ENCODE measurements at regions not wholly inside any gene's neighbourhood (a gene's known extent, or its start where the extent isn't known, plus 50 kb on each side); places are given as distances from the start of the nearest gene placed in this dataset.

DNA sequence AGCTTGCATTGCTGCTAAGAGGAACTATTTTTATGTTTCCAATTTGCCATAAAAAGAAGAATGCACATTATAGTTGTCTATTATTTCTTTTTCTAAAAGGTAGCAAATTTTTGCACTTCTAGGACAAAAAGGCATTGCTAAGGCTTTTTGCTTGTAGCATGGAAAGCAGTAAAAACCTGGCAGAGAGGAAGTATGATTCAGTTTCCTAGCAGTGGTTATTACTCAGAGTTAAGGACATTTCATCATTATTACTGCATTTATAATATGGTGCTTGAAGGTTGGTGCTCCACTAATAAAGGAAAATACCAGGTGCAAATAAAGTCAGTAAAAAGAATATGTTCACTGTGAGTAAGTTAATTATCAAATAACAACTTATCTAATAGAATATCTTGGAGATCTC lies 179.8 kb upstream of the PLPPR1 start:
- Mint-ChIP-seq H3K9me3 (no peaks in the 10 kb centered on the region), H3K27ac (no peak overlapping the region), H3K27me3 (ENCODE audit: low read depth) (peaks cover 6% of the 10 kb centered on the region), H3K4me3 (no peak overlapping the region), H3K36me3 (no peaks in the 10 kb centered on the region), H3K4me1 (no peaks in the 10 kb centered on the region)
- no peak for DNase-seq (ENCODE audit: low spot score in 2 of 2, unreplicated experiment in 2 of 2)
- TF ChIP-seq, protein P1, sequence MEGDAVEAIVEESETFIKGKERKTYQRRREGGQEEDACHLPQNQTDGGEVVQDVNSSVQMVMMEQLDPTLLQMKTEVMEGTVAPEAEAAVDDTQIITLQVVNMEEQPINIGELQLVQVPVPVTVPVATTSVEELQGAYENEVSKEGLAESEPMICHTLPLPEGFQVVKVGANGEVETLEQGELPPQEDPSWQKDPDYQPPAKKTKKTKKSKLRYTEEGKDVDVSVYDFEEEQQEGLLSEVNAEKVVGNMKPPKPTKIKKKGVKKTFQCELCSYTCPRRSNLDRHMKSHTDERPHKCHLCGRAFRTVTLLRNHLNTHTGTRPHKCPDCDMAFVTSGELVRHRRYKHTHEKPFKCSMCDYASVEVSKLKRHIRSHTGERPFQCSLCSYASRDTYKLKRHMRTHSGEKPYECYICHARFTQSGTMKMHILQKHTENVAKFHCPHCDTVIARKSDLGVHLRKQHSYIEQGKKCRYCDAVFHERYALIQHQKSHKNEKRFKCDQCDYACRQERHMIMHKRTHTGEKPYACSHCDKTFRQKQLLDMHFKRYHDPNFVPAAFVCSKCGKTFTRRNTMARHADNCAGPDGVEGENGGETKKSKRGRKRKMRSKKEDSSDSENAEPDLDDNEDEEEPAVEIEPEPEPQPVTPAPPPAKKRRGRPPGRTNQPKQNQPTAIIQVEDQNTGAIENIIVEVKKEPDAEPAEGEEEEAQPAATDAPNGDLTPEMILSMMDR (IDR thresholded peaks at IDR 0.05; ENCODE audit: unreplicated experiment), result no peak

DNA sequence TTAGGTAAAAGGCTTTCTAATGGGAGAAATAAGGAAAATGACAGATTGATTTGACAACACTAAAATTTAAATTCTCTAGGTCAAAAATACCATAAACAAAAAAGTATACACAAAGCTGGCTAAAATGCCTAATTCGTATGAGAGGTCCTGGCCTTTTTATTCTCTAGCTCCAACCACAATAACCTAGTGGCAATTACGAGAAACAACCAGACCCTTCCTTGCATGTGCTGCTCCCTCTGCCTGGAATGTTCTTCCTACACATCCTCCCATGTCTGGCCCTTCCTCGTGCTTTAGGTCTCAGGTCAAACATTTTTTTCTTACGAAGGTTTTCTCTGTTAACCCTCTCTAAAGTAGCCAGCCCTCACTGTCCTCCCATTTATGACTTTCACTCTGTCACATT lies 176.4 kb upstream of the PLPPR1 start:
- Mint-ChIP-seq H3K27me3 (ENCODE audit: low read depth) (peaks cover 13% of the 10 kb centered on the region), H3K36me3 (no peaks in the 10 kb centered on the region), H3K9me3 (no peaks in the 10 kb centered on the region), H3K27ac (no peak overlapping the region), H3K4me1 (no peaks in the 10 kb centered on the region), H3K4me3 (no peak overlapping the region)
- no peak for DNase-seq (ENCODE audit: low spot score in 2 of 2, unreplicated experiment in 2 of 2)
- TF ChIP-seq, protein P1 (IDR thresholded peaks at IDR 0.05; ENCODE audit: unreplicated experiment), result no peak

DNA sequence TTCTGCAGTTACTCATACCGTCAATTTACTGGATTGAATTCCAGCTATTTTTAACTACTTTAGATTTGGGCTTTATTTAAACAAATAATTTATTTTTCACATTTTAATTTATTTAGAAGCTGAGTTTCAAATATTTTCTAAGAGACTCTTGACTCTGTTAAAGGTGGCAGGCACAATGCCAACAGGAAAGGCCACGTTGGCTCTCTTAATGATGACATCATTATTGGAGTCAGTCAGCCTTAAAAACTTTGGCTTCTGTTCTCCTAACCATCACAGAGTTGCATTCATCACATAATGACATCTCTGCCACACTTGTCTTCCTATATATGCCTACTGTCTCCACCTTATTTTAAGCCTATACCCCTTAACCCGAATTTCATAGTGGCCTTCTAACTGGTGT lies 172.3 kb upstream of the PLPPR1 start:
- H3K9me3 Mint-ChIP-seq, result peaks cover 13% of the 10 kb centered on the region
- H3K36me3 Mint-ChIP-seq, result no peaks in the 10 kb centered on the region
- no peak overlapping the region for H3K27ac Mint-ChIP-seq
- H3K4me3 Mint-ChIP-seq, result no peak overlapping the region
- DNase-seq (ENCODE audit: low spot score in 2 of 2, unreplicated experiment in 2 of 2), result no peak
- no peaks in the 10 kb centered on the region for H3K4me1 Mint-ChIP-seq
- TF ChIP-seq, protein P1 (IDR thresholded peaks at IDR 0.05; ENCODE audit: unreplicated experiment), result no peak
- H3K27me3 Mint-ChIP-seq (ENCODE audit: low read depth), result peaks cover 10% of the 10 kb centered on the region

DNA sequence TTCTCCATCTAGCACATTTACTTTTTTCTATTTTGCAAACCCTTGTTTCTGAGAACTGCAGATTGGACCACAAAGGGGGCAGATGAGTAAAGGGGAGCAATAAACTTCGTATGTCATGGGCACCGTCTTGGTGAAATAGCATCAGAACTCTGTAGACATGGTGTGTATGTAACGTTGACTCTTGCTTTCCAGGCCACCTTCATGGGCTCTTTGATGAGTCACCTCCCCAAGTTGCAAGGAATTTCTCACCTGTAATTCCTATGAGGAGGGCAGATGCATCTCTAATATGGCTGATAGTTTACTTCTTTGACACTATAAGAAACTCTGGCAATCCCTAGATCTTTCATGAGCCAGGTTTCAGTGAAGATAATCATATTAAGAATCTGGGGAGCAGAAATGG lies 163.4 kb upstream of the PLPPR1 start:
- Mint-ChIP-seq H3K27me3 (ENCODE audit: low read depth) (peaks cover 9% of the 10 kb centered on the region), H3K4me1 (no peaks in the 10 kb centered on the region), H3K36me3 (no peaks in the 10 kb centered on the region), H3K27ac (no peak overlapping the region), H3K4me3 (no peak overlapping the region), H3K9me3 (peaks cover 19% of the 10 kb centered on the region)
- no peak for DNase-seq (ENCODE audit: low spot score in 2 of 2, unreplicated experiment in 2 of 2)
- TF ChIP-seq, protein P1 (IDR thresholded peaks at IDR 0.05; ENCODE audit: unreplicated experiment), result no peak

DNA sequence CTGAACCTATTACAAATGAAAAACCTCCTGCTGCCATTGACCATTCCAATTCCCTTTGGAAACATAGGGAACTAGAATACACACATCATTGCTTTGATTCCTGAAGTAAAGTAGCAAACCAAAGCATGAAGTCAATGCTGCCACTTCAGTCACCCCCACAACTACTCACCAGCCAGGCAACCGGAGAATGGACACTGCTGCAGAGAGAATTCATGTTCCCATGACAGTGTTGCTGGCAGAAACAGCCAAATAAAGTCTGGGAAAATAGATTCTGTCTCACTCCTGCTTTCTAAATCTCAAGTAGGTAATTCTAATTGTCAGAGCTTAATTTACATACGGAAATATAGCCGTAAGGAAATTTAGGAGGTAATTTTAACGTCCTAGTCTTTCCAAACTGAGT lies 162.9 kb upstream of the PLPPR1 start:
- Mint-ChIP-seq H3K9me3 (peaks cover 17% of the 10 kb centered on the region), H3K27ac (no peak overlapping the region), H3K4me1 (no peaks in the 10 kb centered on the region), H3K4me3 (no peak overlapping the region), H3K36me3 (no peaks in the 10 kb centered on the region), H3K27me3 (ENCODE audit: low read depth) (peaks cover 9% of the 10 kb centered on the region)
- no peak for DNase-seq (ENCODE audit: low spot score in 2 of 2, unreplicated experiment in 2 of 2)
- TF ChIP-seq, protein P1 (IDR thresholded peaks at IDR 0.05; ENCODE audit: unreplicated experiment), result no peak

DNA sequence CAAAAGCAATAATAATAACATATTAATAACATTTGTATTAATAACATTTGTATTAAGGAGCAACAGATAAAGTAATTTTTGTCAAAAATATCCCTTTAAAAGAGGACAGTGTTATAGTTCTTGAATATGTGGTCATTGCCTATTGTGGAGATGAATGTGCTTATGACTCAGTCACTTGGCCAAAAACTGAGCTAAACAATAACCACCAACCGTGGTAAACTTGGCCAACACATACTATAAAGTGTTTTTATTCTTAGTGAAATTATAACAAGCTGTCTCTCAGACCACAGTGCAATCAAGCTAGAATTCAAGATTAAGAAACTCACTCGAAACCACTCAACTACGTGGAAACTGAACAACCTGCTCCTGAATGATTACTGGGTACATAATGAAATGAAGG lies 159.2 kb upstream of the PLPPR1 start:
- DNase-seq (ENCODE audit: low spot score in 2 of 2, unreplicated experiment in 2 of 2), result no peak
- Mint-ChIP-seq H3K27ac (no peak overlapping the region), H3K4me3 (no peak overlapping the region), H3K27me3 (ENCODE audit: low read depth) (peaks cover 7% of the 10 kb centered on the region), H3K9me3 (peaks cover 12% of the 10 kb centered on the region), H3K36me3 (no peaks in the 10 kb centered on the region), H3K4me1 (no peaks in the 10 kb centered on the region)
- TF ChIP-seq, protein P1 (IDR thresholded peaks at IDR 0.05; ENCODE audit: unreplicated experiment), result no peak

All from mesothelial cell of epicardium (in vitro differentiated cells).